ENCODE measurements at regions not wholly inside any gene's neighbourhood (a gene's known extent, or its start where the extent isn't known, plus 50 kb on each side); places are given as distances from the start of the nearest gene placed in this dataset.

GRCh38 chr3:153740109-153740508 is 381.1 kb upstream of the ARHGEF26 start:
- no peaks in the 10 kb centered on the region for H3K4me1 ChIP-seq (ENCODE audit: control insufficient read depth in 2 of 2, insufficient read depth in 2 of 2, low read length in 2 of 2)
- CTCF ChIA-PET = no interaction called here
- no peaks in the 10 kb centered on the region for H4K20me1 ChIP-seq (ENCODE audit: control insufficient read depth, insufficient read depth, low read length, poor library complexity, severe bottlenecking)
- intact Hi-C loops (cut with micrococcal nuclease) = no loop called here
- no peaks in the 10 kb centered on the region for H3K9me3 ChIP-seq (ENCODE audit: control extremely low read depth in 1 of 3, control insufficient read depth in 2 of 3, insufficient read depth in 1 of 3, low read length in 2 of 3)
- H3K27me3 Mint-ChIP-seq = no peaks in the 10 kb centered on the region
- no peak overlapping the region for H2AFZ ChIP-seq (ENCODE audit: insufficient read depth, low read depth, low read length, poor library complexity, severe bottlenecking)
- H3K4me1 Mint-ChIP-seq = no peaks in the 10 kb centered on the region
- no peaks in the 10 kb centered on the region for H3K36me3 ChIP-seq (replicated peaks in 1 of 2; ENCODE audit: control extremely low read depth in 1 of 2, control insufficient read depth in 1 of 2, extremely low read depth in 1 of 2, insufficient read depth in 2 of 2, low read length in 1 of 2)
- H3K4me3 ChIP-seq (ENCODE audit: control extremely low read depth in 1 of 5, extremely low read depth in 1 of 5, insufficient read depth in 1 of 5, low read depth in 2 of 5, low read length in 4 of 5) = no peak overlapping the region
- H3K4me3 Mint-ChIP-seq = no peak overlapping the region
- H3K9ac ChIP-seq (ENCODE audit: low read length) = no peak overlapping the region
- no peaks in the 10 kb centered on the region for H3K27me3 ChIP-seq (replicated peaks in 1 of 4; ENCODE audit: control extremely low read depth in 1 of 4, control insufficient read depth in 3 of 4, insufficient read depth in 4 of 4, low read length in 3 of 4)
- DNase-seq (no peak), ATAC-seq (ENCODE audit: low read depth) (no peak)
- H3K27ac Mint-ChIP-seq = no peak overlapping the region
- H3K9me3 Mint-ChIP-seq (ENCODE audit: insufficient read depth) = peaks cover 2% of the 10 kb centered on the region
- TF ChIP-seq EZH2 (IDR thresholded peaks at IDR 0.05; ENCODE audit: borderline replicate concordance, insufficient read depth, low read depth, low read length, poor library complexity, severe bottlenecking) (no peak), CTCF (IDR thresholded peaks at IDR 0.05) (no peak)
- H3K4me2 ChIP-seq (replicated peaks; ENCODE audit: low read depth, low read length, poor library complexity, severe bottlenecking) = no peak overlapping the region
- 40% methylated on average over 1 of the region's 2 CpGs for WGBS (ENCODE audit: insufficient coverage)
- H3K27ac ChIP-seq (ENCODE audit: low read length in 2 of 2) = no peak overlapping the region
- H3K79me2 ChIP-seq (ENCODE audit: control insufficient read depth, insufficient read depth, low read length) = no peaks in the 10 kb centered on the region
- POLR2A ChIA-PET = no interaction called here

- H3K4me1 ChIP-seq (ENCODE audit: control insufficient read depth in 2 of 2, insufficient read depth in 2 of 2, low read length in 2 of 2) = no peaks in the 10 kb centered on the region
- no CpG with 5 or more reads among the region's 3 CpGs for WGBS (ENCODE audit: insufficient coverage)
- no peaks in the 10 kb centered on the region for H3K27me3 Mint-ChIP-seq
- ATAC-seq (ENCODE audit: low read depth) (no peak), DNase-seq (no peak)
- H3K27ac ChIP-seq (ENCODE audit: low read length in 2 of 2) = no peak overlapping the region
- ChIA-PET POLR2A (no interaction called here), CTCF (no interaction called here)
- H3K9ac ChIP-seq (ENCODE audit: low read length) = no peak overlapping the region
- H3K9me3 Mint-ChIP-seq (ENCODE audit: insufficient read depth) = no peaks in the 10 kb centered on the region
- no peaks in the 10 kb centered on the region for H3K79me2 ChIP-seq (ENCODE audit: control insufficient read depth, insufficient read depth, low read length)
- H4K20me1 ChIP-seq (ENCODE audit: control insufficient read depth, insufficient read depth, low read length, poor library complexity, severe bottlenecking) = no peaks in the 10 kb centered on the region
- H3K4me3 Mint-ChIP-seq = no peak overlapping the region
- intact Hi-C loops (cut with micrococcal nuclease) = no loop called here
- no peaks in the 10 kb centered on the region for H3K36me3 ChIP-seq (replicated peaks in 1 of 2; ENCODE audit: control extremely low read depth in 1 of 2, control insufficient read depth in 1 of 2, extremely low read depth in 1 of 2, insufficient read depth in 2 of 2, low read length in 1 of 2)
- H3K4me3 ChIP-seq (ENCODE audit: control extremely low read depth in 1 of 5, extremely low read depth in 1 of 5, insufficient read depth in 1 of 5, low read depth in 2 of 5, low read length in 4 of 5) = no peak overlapping the region
- H3K4me1 Mint-ChIP-seq = no peaks in the 10 kb centered on the region
- no peaks in the 10 kb centered on the region for H3K27me3 ChIP-seq (replicated peaks in 1 of 4; ENCODE audit: control extremely low read depth in 1 of 4, control insufficient read depth in 3 of 4, insufficient read depth in 4 of 4, low read length in 3 of 4)
- no peak overlapping the region for H3K27ac Mint-ChIP-seq
- no peak overlapping the region for H3K4me2 ChIP-seq (replicated peaks; ENCODE audit: low read depth, low read length, poor library complexity, severe bottlenecking)
- H3K9me3 ChIP-seq (ENCODE audit: control extremely low read depth in 1 of 3, control insufficient read depth in 2 of 3, insufficient read depth in 1 of 3, low read length in 2 of 3) = no peaks in the 10 kb centered on the region
- no peak overlapping the region for H2AFZ ChIP-seq (ENCODE audit: insufficient read depth, low read depth, low read length, poor library complexity, severe bottlenecking)
- TF ChIP-seq CTCF (IDR thresholded peaks at IDR 0.05) (no peak), EZH2 (IDR thresholded peaks at IDR 0.05; ENCODE audit: borderline replicate concordance, insufficient read depth, low read depth, low read length, poor library complexity, severe bottlenecking) (no peak)
These were observed 376.3 kb upstream of the ARHGEF26 start for GRCh38 chr3:153744889-153745288.
